IPS DF 19.7 (cell line): ENCODE measurements at regions not wholly inside any gene's neighbourhood (a gene's known extent, or its start where the extent isn't known, plus 50 kb on each side); places are given as distances from the start of the nearest gene placed in this dataset.
A peak's percentile ranks its signal among the peaks of the same experiment; 100 is the strongest.

Experiments
- DNase-seq: peaks from one replicate; pipeline ENCODE4 v3.0.0-alpha.2; 2013; ENCODE audit warnings: low read depth, low spot score

- no peak for DNase-seq
These were observed 72.8 kb downstream of the PITPNM2 start for GRCh38 chr12:123078120-123078465.

- no peak for DNase-seq
These were observed 73.4 kb downstream of the PITPNM2 start for GRCh38 chr12:123077298-123078119.

- DNase-seq = no peak
These were observed 74.1 kb downstream of the PITPNM2 start for GRCh38 chr12:123076604-123077297.

- peak; percentile 20 for DNase-seq
These were observed 75.2 kb downstream of the PITPNM2 start for GRCh38 chr12:123075646-123076171.

GRCh38 chr12:123075087-123075645 lies 75.7 kb downstream of the PITPNM2 start:
- DNase-seq = no peak

GRCh38 chr12:123073962-123074801 lies 76.7 kb downstream of the PITPNM2 start:
- no peak for DNase-seq

- no peak for DNase-seq
These were observed 77.6 kb downstream of the PITPNM2 start for GRCh38 chr12:123073292-123073691.

- no peak for DNase-seq
These were observed 79.0 kb downstream of the PITPNM2 start for GRCh38 chr12:123071857-123072256.

GRCh38 chr12:123071099-123071800 lies 79.6 kb downstream of the PITPNM2 start:
- DNase-seq = no peak

- DNase-seq = no peak
These were observed 80.4 kb downstream of the PITPNM2 start for GRCh38 chr12:123070267-123071081.

- DNase-seq = no peak
These were observed 81.2 kb downstream of the PITPNM2 start for GRCh38 chr12:123069436-123070266.

- no peak for DNase-seq
These were observed 83.2 kb downstream of the PITPNM2 start for GRCh38 chr12:123067654-123068053.

- no peak for DNase-seq
These were observed 84.5 kb downstream of the PITPNM2 start for GRCh38 chr12:123066384-123066710.

- no peak for DNase-seq
These were observed 85.1 kb downstream of the PITPNM2 start for GRCh38 chr12:123065676-123066383.

- DNase-seq = no peak
These were observed 84.6 kb downstream of the ARL6IP4 start for GRCh38 chr12:123064885-123065619.

- no peak for DNase-seq
These were observed 83.9 kb downstream of the ARL6IP4 start for GRCh38 chr12:123064366-123064765.

- DNase-seq = peak; percentile 45
These were observed 83.1 kb downstream of the ARL6IP4 start for GRCh38 chr12:123063535-123063934.
